H9 (cell line): ENCODE measurements at regions not wholly inside any gene's neighbourhood (a gene's known extent, or its start where the extent isn't known, plus 50 kb on each side); places are given as distances from the start of the nearest gene placed in this dataset.

Experiments
- DNase-seq: peaks from one replicate; pipeline ENCODE4 v3.0.0-alpha.2; 2017
- H2AFZ ChIP-seq: one replicate; pipeline ENCODE4 v1.6.1; 2013; ENCODE audit warnings: mild to moderate bottlenecking, low read length, control low read depth, moderate library complexity
- H2AK5ac ChIP-seq: 2 replicates; pipeline ENCODE4 v1.6.1; 2013; ENCODE audit warnings: low read length, control low read depth, mixed read lengths; ENCODE audit not compliant: insufficient read length
- H2BK120ac ChIP-seq: one replicate; pipeline ENCODE4 v1.6.1; 2013; ENCODE audit warnings: low read depth, mild to moderate bottlenecking, low read length, control low read depth, inconsistent platforms; ENCODE audit not compliant: poor library complexity, severe bottlenecking
- H2BK12ac ChIP-seq: 2 replicates; pipeline ENCODE4 v1.6.1; 2013; ENCODE audit warnings: low read length, control low read depth, mixed read lengths, low read depth; ENCODE audit not compliant: insufficient read length
- H2BK15ac ChIP-seq: 2 replicates; pipeline ENCODE4 v1.6.1; 2013; ENCODE audit warnings: low read depth, low read length, control low read depth
- H2BK20ac ChIP-seq: one replicate; pipeline ENCODE4 v1.6.1; 2013; ENCODE audit warnings: low read depth, mild to moderate bottlenecking, low read length, control low read depth, inconsistent platforms; ENCODE audit not compliant: poor library complexity, severe bottlenecking
- H2BK5ac ChIP-seq: 2 replicates; pipeline ENCODE4 v1.6.1; 2013; ENCODE audit warnings: low read length, control low read depth, mixed read lengths; ENCODE audit not compliant: insufficient read length
- H3K14ac ChIP-seq: 2 replicates; pipeline ENCODE4 v1.6.1; 2013; ENCODE audit warnings: low read length, control low read depth; ENCODE audit not compliant: insufficient read depth
- H3K18ac ChIP-seq: 2 replicates; pipeline ENCODE4 v1.6.1; 2013; ENCODE audit warnings: low read depth, mild to moderate bottlenecking, mixed read lengths, low read length, control low read depth; ENCODE audit not compliant: insufficient read length
- H3K23ac ChIP-seq: 2 replicates; pipeline ENCODE4 v1.6.1; 2013; ENCODE audit warnings: low read length, control low read depth, mixed read lengths, low read depth; ENCODE audit not compliant: insufficient read length
- H3K23me2 ChIP-seq: 2 replicates; pipeline ENCODE4 v1.6.1; 2013; ENCODE audit warnings: low read depth, mild to moderate bottlenecking, mixed read lengths, low read length, control low read depth; ENCODE audit not compliant: insufficient read length, poor library complexity, severe bottlenecking
- H3K27ac ChIP-seq: 2 replicates; pipeline ENCODE4 v1.5.1; 2013; ENCODE audit warnings: low read length, control low read depth, mixed read lengths, low read depth; ENCODE audit not compliant: insufficient read length
- H3K27me3 ChIP-seq: 2 replicates; pipeline ENCODE4 v1.6.1; 2013; ENCODE audit warnings: low read length, control low read depth, inconsistent platforms; ENCODE audit not compliant: insufficient read depth
- H3K4ac ChIP-seq: 2 replicates; pipeline ENCODE4 v1.6.1; 2013; ENCODE audit warnings: low read depth, mild to moderate bottlenecking, control low read depth, inconsistent platforms, low read length, moderate library complexity
- H3K4me1 ChIP-seq: 2 replicates; pipeline ENCODE4 v1.6.1; 2013; ENCODE audit warnings: low read length, control low read depth, inconsistent platforms; ENCODE audit not compliant: insufficient read depth
- H3K4me2 ChIP-seq: 2 replicates; pipeline ENCODE4 v1.6.1; 2013; ENCODE audit warnings: low read length, control low read depth, mixed read lengths; ENCODE audit not compliant: insufficient read length, insufficient read depth
- H3K56ac ChIP-seq: 2 replicates; pipeline ENCODE4 v1.6.1; 2013; ENCODE audit warnings: low read depth, mild to moderate bottlenecking, mixed read lengths, low read length, control low read depth; ENCODE audit not compliant: insufficient read length
- H3K79me1 ChIP-seq: 2 replicates; pipeline ENCODE4 v1.6.1; 2013; ENCODE audit warnings: low read depth, mild to moderate bottlenecking, moderate library complexity, low read length, control low read depth, inconsistent platforms; ENCODE audit not compliant: insufficient read depth, poor library complexity, severe bottlenecking
- H3K79me2 ChIP-seq: 2 replicates; pipeline ENCODE4 v1.6.1; 2013; ENCODE audit warnings: low read length, control low read depth, inconsistent platforms; ENCODE audit not compliant: insufficient read depth
- H3K9ac ChIP-seq: 2 replicates; pipeline ENCODE4 v1.6.1; 2013; ENCODE audit warnings: low read length, control low read depth, mixed read lengths; ENCODE audit not compliant: insufficient read length; ENCODE audit errors: extremely low read depth
- H3K9me3 ChIP-seq: one replicate; pipeline ENCODE4 v1.6.1; 2013; ENCODE audit warnings: low read depth, low read length, inconsistent platforms; ENCODE audit not compliant: control insufficient read depth
- H3T11ph ChIP-seq: one replicate; pipeline ENCODE4 v1.6.1; 2013; ENCODE audit warnings: mild to moderate bottlenecking, low read length, control low read depth, inconsistent platforms
- H4K20me1 ChIP-seq: one replicate; pipeline ENCODE4 v1.6.1; 2013; ENCODE audit not compliant: control insufficient read depth, insufficient read length, insufficient read depth
- H4K5ac ChIP-seq: 2 replicates; pipeline ENCODE4 v1.6.1; 2013; ENCODE audit warnings: low read depth, mild to moderate bottlenecking, mixed read lengths, low read length, control low read depth; ENCODE audit not compliant: insufficient read length
- H4K8ac ChIP-seq: replicated peaks from 2 replicates; pipeline ENCODE4 v1.6.1; 2013; ENCODE audit warnings: low read length, control low read depth, mixed read lengths, low read depth; ENCODE audit not compliant: insufficient read length
- H4K91ac ChIP-seq: 2 replicates; pipeline ENCODE4 v1.6.1; 2013; ENCODE audit warnings: low read depth, mild to moderate bottlenecking, moderate library complexity, mixed read lengths, low read length, control low read depth; ENCODE audit not compliant: insufficient read length
- H3K27ac Mint-ChIP-seq, 3 experiments: 2 replicates in 2 of 3; 3 replicates in 1 of 3; pipeline ENCODE4 v1.8.0; 2020 to 2021; ENCODE audit warnings: mixed read lengths in 3 of 3, mild to moderate bottlenecking in 1 of 3, moderate library complexity in 1 of 3
- H3K27me3 Mint-ChIP-seq: 2 replicates; pipeline ENCODE4 v1.8.0; 2021; ENCODE audit warnings: low read depth, mild to moderate bottlenecking, moderate library complexity, mixed read lengths
- H3K36me3 Mint-ChIP-seq, 3 experiments: 2 replicates in 2 of 3; 3 replicates in 1 of 3; pipeline ENCODE4 v1.8.0; 2020 to 2021; ENCODE audit warnings: low read depth in 3 of 3, mixed read lengths in 3 of 3; ENCODE audit not compliant: insufficient read depth in 1 of 3
- H3K4me1 Mint-ChIP-seq, 2 experiments: 2 replicates each; pipeline ENCODE4 v1.8.0; 2020; ENCODE audit warnings: mixed read lengths in 2 of 2
- H3K4me3 Mint-ChIP-seq, 2 experiments: 2 replicates in 1 of 2; 3 replicates in 1 of 2; pipeline ENCODE4 v1.8.0; 2020 to 2021; ENCODE audit warnings: mild to moderate bottlenecking in 2 of 2, mixed read lengths in 2 of 2, moderate library complexity in 1 of 2
- H3K9me3 Mint-ChIP-seq, 2 experiments: 2 replicates in 1 of 2; 3 replicates in 1 of 2; pipeline ENCODE4 v1.8.0; 2020; ENCODE audit warnings: mild to moderate bottlenecking in 2 of 2, mixed read lengths in 2 of 2, moderate library complexity in 1 of 2
- WGBS: extraction: QIAGEN DNeasy Blood & Tissue Kit; methylation state at CpG from one replicate; pipeline ENCODE4 v1.1.7; 2013; ENCODE audit warnings: missing lambda C conversion rate, low lambda C conversion rate, mixed read lengths; ENCODE audit not compliant: insufficient read length; ENCODE audit errors: extremely low coverage; 5-methylcytosine and 5-hydroxymethylcytosine counted together
- TF ChIP-seq, protein P1 (sequence below): fragments of 200-600 bp; sonication (generic); conservative IDR thresholded peaks from 3 replicates; pipeline ENCODE4 v1.8.0; 2021; ENCODE audit warnings: antibody characterized with exemption, mild to moderate bottlenecking

- Mint-ChIP-seq H3K4me3 (no peak overlapping the region), H3K36me3 (peaks cover 0 to 18% (median 0%) of the 10 kb centered on the region in 3 experiments; a peak in 1 of 7 replicates), H3K27ac (peak overlapping the region in 1 of 3 experiments; percentile 74; a peak in 1 of 7 replicates), H3K9me3 (no peaks in the 10 kb centered on the region; a peak in 1 of 5 replicates), H3K4me1 (peaks cover 16 to 19% of the 10 kb centered on the region in 2 experiments), H3K27me3 (no peaks in the 10 kb centered on the region)
- H2BK20ac ChIP-seq, result no peak overlapping the region
- no peak overlapping the region for H2AFZ ChIP-seq
- H3K9ac ChIP-seq, result no peak overlapping the region
- TF ChIP-seq, protein P1, sequence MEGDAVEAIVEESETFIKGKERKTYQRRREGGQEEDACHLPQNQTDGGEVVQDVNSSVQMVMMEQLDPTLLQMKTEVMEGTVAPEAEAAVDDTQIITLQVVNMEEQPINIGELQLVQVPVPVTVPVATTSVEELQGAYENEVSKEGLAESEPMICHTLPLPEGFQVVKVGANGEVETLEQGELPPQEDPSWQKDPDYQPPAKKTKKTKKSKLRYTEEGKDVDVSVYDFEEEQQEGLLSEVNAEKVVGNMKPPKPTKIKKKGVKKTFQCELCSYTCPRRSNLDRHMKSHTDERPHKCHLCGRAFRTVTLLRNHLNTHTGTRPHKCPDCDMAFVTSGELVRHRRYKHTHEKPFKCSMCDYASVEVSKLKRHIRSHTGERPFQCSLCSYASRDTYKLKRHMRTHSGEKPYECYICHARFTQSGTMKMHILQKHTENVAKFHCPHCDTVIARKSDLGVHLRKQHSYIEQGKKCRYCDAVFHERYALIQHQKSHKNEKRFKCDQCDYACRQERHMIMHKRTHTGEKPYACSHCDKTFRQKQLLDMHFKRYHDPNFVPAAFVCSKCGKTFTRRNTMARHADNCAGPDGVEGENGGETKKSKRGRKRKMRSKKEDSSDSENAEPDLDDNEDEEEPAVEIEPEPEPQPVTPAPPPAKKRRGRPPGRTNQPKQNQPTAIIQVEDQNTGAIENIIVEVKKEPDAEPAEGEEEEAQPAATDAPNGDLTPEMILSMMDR, result no peak
- no peak overlapping the region for H3K56ac ChIP-seq
- H4K8ac ChIP-seq, result no peak overlapping the region
- DNase-seq, result no peak
- no peak overlapping the region for H3K4ac ChIP-seq
- H2BK12ac ChIP-seq, result no peak overlapping the region
- H3K14ac ChIP-seq, result no peak overlapping the region
- H2AK5ac ChIP-seq, result no peak overlapping the region
- H3T11ph ChIP-seq, result no peak overlapping the region
- H3K79me2 ChIP-seq, result no peaks in the 10 kb centered on the region
- no peaks in the 10 kb centered on the region for H3K9me3 ChIP-seq
- H2BK5ac ChIP-seq, result no peak overlapping the region
- H3K4me1 ChIP-seq, result no peaks in the 10 kb centered on the region; the same call in 1 of the 2 replicates
- no peaks in the 10 kb centered on the region for H4K20me1 ChIP-seq
- H3K4me2 ChIP-seq, result no peak overlapping the region
- no peak overlapping the region for H3K18ac ChIP-seq
- H4K5ac ChIP-seq, result no peak overlapping the region
- no CpG with 5 or more reads among the region's 1 CpG for WGBS
- H2BK120ac ChIP-seq, result no peak overlapping the region
- no peak overlapping the region for H4K91ac ChIP-seq
- no peaks in the 10 kb centered on the region for H3K79me1 ChIP-seq
- no peak overlapping the region for H2BK15ac ChIP-seq
- H3K23ac ChIP-seq, result no peak overlapping the region
- H3K27me3 ChIP-seq, result no peaks in the 10 kb centered on the region
- no peaks in the 10 kb centered on the region for H3K23me2 ChIP-seq
- H3K27ac ChIP-seq, result no peak overlapping the region
These were observed 74.3 kb upstream of the MARCHF11 start for GRCh38 chr5:16253856-16254255.
